Astrocyte (in vitro differentiated cells and primary cell): ENCODE measurements at regions not wholly inside any gene's neighbourhood (a gene's known extent, or its start where the extent isn't known, plus 50 kb on each side); places are given as distances from the start of the nearest gene placed in this dataset.

Source experiments
- DNase-seq: peaks from one replicate; pipeline ENCODE4 v3.0.0-alpha.2; 2010; ENCODE audit warnings: low read depth
- FAIRE-seq: peaks from 2 replicates; lab custom pipeline; 2011; peaks lifted over from hg19 to GRCh38; lab: Jason Lieb, UNC
- H2AFZ ChIP-seq: 2 replicates; pipeline ENCODE4 v1.6.0; 2012; ENCODE audit warnings: low read depth, low read length, inconsistent platforms
- H3K27ac ChIP-seq: 2 replicates; pipeline ENCODE4 v1.5.1; 2011; ENCODE audit warnings: low read depth, low read length, inconsistent platforms
- H3K27me3 ChIP-seq: 2 replicates; pipeline ENCODE4 v1.6.0; 2011; ENCODE audit warnings: low read length, inconsistent platforms; ENCODE audit not compliant: insufficient read depth
- H3K36me3 ChIP-seq: 2 replicates; pipeline ENCODE4 v1.5.1; 2011; ENCODE audit warnings: low read length, inconsistent platforms; ENCODE audit not compliant: insufficient read depth
- H3K4me1 ChIP-seq: 2 replicates; pipeline ENCODE4 v1.5.1; 2011; ENCODE audit warnings: low read length, inconsistent platforms; ENCODE audit not compliant: insufficient read depth
- H3K4me2 ChIP-seq: 2 replicates; pipeline ENCODE4 v1.6.0; 2012; ENCODE audit warnings: low read length, inconsistent platforms
- H3K4me3 ChIP-seq: 2 replicates; pipeline ENCODE4 v1.5.1; 2011; ENCODE audit warnings: low read depth, mild to moderate bottlenecking, low read length, inconsistent platforms; ENCODE audit not compliant: insufficient read depth
- H3K79me2 ChIP-seq: 2 replicates; pipeline ENCODE4 v1.6.0; 2012; ENCODE audit warnings: mild to moderate bottlenecking, low read length, inconsistent platforms; ENCODE audit not compliant: insufficient read depth
- H3K9ac ChIP-seq: 2 replicates; pipeline ENCODE4 v1.6.0; 2012; ENCODE audit warnings: mild to moderate bottlenecking, low read length, inconsistent platforms
- H3K9me3 ChIP-seq: 2 replicates; pipeline ENCODE4 v1.5.1; 2012; ENCODE audit warnings: low read depth, mild to moderate bottlenecking, low read length, inconsistent platforms; ENCODE audit not compliant: insufficient read depth
- H4K20me1 ChIP-seq: 2 replicates; pipeline ENCODE4 v1.6.0; 2012; ENCODE audit warnings: low read length, inconsistent platforms; ENCODE audit not compliant: insufficient read depth
- H3K27ac Mint-ChIP-seq: one replicate; pipeline ENCODE4 v1.8.0; 2021; ENCODE audit warnings: mild to moderate bottlenecking, mixed read lengths; ENCODE audit not compliant: unreplicated experiment
- H3K27me3 Mint-ChIP-seq: one replicate; pipeline ENCODE4 v1.8.0; 2021; ENCODE audit warnings: low read depth, mixed read lengths; ENCODE audit not compliant: unreplicated experiment
- H3K36me3 Mint-ChIP-seq: one replicate; pipeline ENCODE4 v1.8.0; 2021; ENCODE audit warnings: low read depth, mixed read lengths; ENCODE audit not compliant: unreplicated experiment
- H3K4me1 Mint-ChIP-seq: one replicate; pipeline ENCODE4 v1.8.0; 2021; ENCODE audit warnings: low read depth, mixed read lengths; ENCODE audit not compliant: unreplicated experiment
- H3K4me3 Mint-ChIP-seq: one replicate; pipeline ENCODE4 v1.8.0; 2021; ENCODE audit warnings: mild to moderate bottlenecking, moderate library complexity, mixed read lengths; ENCODE audit not compliant: unreplicated experiment
- H3K9me3 Mint-ChIP-seq: one replicate; pipeline ENCODE4 v1.8.0; 2021; ENCODE audit warnings: mild to moderate bottlenecking, mixed read lengths; ENCODE audit not compliant: unreplicated experiment
- CTCF ChIP-seq: IDR thresholded peaks from 2 replicates; pipeline ENCODE4 v1.5.1; 2011; ENCODE audit warnings: low read depth, mild to moderate bottlenecking, inconsistent platforms, low read length, moderate library complexity; ENCODE audit not compliant: insufficient read depth
- EZH2 ChIP-seq: IDR thresholded peaks from 2 replicates; pipeline ENCODE4 v1.6.1; 2012; ENCODE audit warnings: mild to moderate bottlenecking, low read length, inconsistent platforms; ENCODE audit not compliant: insufficient read depth

GRCh38 chr2:8022908-8023640, 658.8 kb upstream of the ID2 start:
- no peaks in the 10 kb centered on the region for H3K4me1 ChIP-seq
- no peak overlapping the region for H3K4me2 ChIP-seq
- H3K4me3 ChIP-seq = no peak overlapping the region
- no peaks in the 10 kb centered on the region for H4K20me1 ChIP-seq
- no peak overlapping the region for H3K9ac ChIP-seq
- Mint-ChIP-seq H3K27me3 (peaks cover 12% of the 10 kb centered on the region), H3K27ac (no peak overlapping the region), H3K36me3 (no peaks in the 10 kb centered on the region), H3K4me3 (no peak overlapping the region), H3K9me3 (peaks cover 6% of the 10 kb centered on the region), H3K4me1 (no peaks in the 10 kb centered on the region)
- H3K27ac ChIP-seq = no peak overlapping the region
- no peak for TF ChIP-seq CTCF
- no peak for TF ChIP-seq EZH2
- H3K9me3 ChIP-seq = no peaks in the 10 kb centered on the region
- H3K79me2 ChIP-seq = no peaks in the 10 kb centered on the region
- no peak overlapping the region for H2AFZ ChIP-seq
- H3K36me3 ChIP-seq = no peaks in the 10 kb centered on the region
- H3K27me3 ChIP-seq = no peaks in the 10 kb centered on the region
- FAIRE-seq (no peak), DNase-seq (no peak)

- H4K20me1 ChIP-seq = no peaks in the 10 kb centered on the region
- H3K9ac ChIP-seq = no peak overlapping the region
- FAIRE-seq = no peak
- DNase-seq = no peak
- Mint-ChIP-seq H3K4me1 (no peaks in the 10 kb centered on the region), H3K27me3 (peaks cover 14% of the 10 kb centered on the region), H3K36me3 (no peaks in the 10 kb centered on the region), H3K4me3 (no peak overlapping the region), H3K9me3 (peaks cover 7% of the 10 kb centered on the region), H3K27ac (no peak overlapping the region)
- H3K4me2 ChIP-seq = no peak overlapping the region
- H2AFZ ChIP-seq = no peak overlapping the region
- no peaks in the 10 kb centered on the region for H3K4me1 ChIP-seq
- no peaks in the 10 kb centered on the region for H3K9me3 ChIP-seq
- H3K36me3 ChIP-seq = no peaks in the 10 kb centered on the region
- no peak overlapping the region for H3K4me3 ChIP-seq
- TF ChIP-seq CTCF (no peak), EZH2 (no peak)
- no peaks in the 10 kb centered on the region for H3K27me3 ChIP-seq
- no peak overlapping the region for H3K27ac ChIP-seq
- no peaks in the 10 kb centered on the region for H3K79me2 ChIP-seq
These were observed 657.4 kb upstream of the ID2 start for GRCh38 chr2:8024506-8024905.

DNA sequence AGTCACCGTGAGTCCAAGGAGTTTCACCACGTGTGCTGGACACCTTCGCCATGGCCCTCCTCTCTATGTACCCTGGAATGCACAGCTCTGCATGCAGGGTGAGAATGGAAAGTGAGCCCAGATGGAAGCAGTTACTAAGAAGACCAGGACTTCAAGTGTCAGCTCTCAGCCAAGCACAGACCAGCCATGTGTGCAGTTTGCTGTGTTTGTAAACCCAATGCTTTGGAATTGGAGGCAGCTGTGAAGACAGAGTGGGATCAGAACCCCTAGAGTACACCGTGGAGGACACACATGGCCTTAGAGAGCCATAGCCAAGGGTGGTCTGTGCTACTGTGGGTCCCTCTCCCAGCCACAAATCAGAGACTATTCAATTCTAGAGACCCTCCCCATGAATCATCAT, 655.5 kb upstream of the ID2 start:
- peaks cover 17% of the 10 kb centered on the region for H3K27me3 Mint-ChIP-seq
- Histone ChIP-seq H3K9ac (no peak overlapping the region), H3K27me3 (no peaks in the 10 kb centered on the region), H3K4me3 (no peak overlapping the region), H3K79me2 (no peaks in the 10 kb centered on the region), H3K36me3 (no peaks in the 10 kb centered on the region), H3K4me2 (no peak overlapping the region), H3K9me3 (no peaks in the 10 kb centered on the region), H2AFZ (no peak overlapping the region), H3K27ac (no peak overlapping the region), H3K4me1 (no peaks in the 10 kb centered on the region), H4K20me1 (no peaks in the 10 kb centered on the region)
- H3K4me1 Mint-ChIP-seq = no peaks in the 10 kb centered on the region
- DNase-seq (no peak), FAIRE-seq (no peak)
- H3K9me3 Mint-ChIP-seq = peaks cover 10% of the 10 kb centered on the region
- no peak for TF ChIP-seq CTCF
- no peak for TF ChIP-seq EZH2
- H3K36me3 Mint-ChIP-seq = no peaks in the 10 kb centered on the region
- H3K4me3 Mint-ChIP-seq = no peak overlapping the region
- no peak overlapping the region for H3K27ac Mint-ChIP-seq
